ENCODE measurements at regions not wholly inside any gene's neighbourhood (a gene's known extent, or its start where the extent isn't known, plus 50 kb on each side); places are given as distances from the start of the nearest gene placed in this dataset.

GRCh38 chrX:14359727-14360126, 169.6 kb upstream of the GLRA2 start:
- ChIA-PET CTCF (no interaction called here), POLR2A (no interaction called here)
- no peak for TF ChIP-seq CTCF (IDR thresholded peaks at IDR 0.05)
- H3K27ac ChIP-seq (ENCODE audit: low read depth in 1 of 2, low read length in 2 of 2), result no peak overlapping the region
- no peak overlapping the region for H3K4me3 Mint-ChIP-seq
- no peaks in the 10 kb centered on the region for H3K36me3 Mint-ChIP-seq (ENCODE audit: low read depth)
- H3K4me1 Mint-ChIP-seq (ENCODE audit: low read depth), result no peaks in the 10 kb centered on the region
- H3K9me3 ChIP-seq (ENCODE audit: control insufficient read depth in 1 of 2, insufficient read depth in 1 of 2, low read length in 2 of 2), result no peaks in the 10 kb centered on the region
- H3K9me3 Mint-ChIP-seq, result no peaks in the 10 kb centered on the region
- no peak overlapping the region for H3K4me3 ChIP-seq (ENCODE audit: low read length)
- no peaks in the 10 kb centered on the region for H3K27me3 ChIP-seq (ENCODE audit: control insufficient read depth in 1 of 2, insufficient read depth in 2 of 2, low read length in 2 of 2)
- H3K4me1 ChIP-seq (ENCODE audit: insufficient read depth, low read length), result no peaks in the 10 kb centered on the region
- DNase-seq (no peak), ATAC-seq (ENCODE audit: poor library complexity) (no peak)
- H3K27ac Mint-ChIP-seq, result no peak overlapping the region
- H3K36me3 ChIP-seq (ENCODE audit: insufficient read depth, low read length), result no peaks in the 10 kb centered on the region
- intact Hi-C loops (cut with DNase I, micrococcal nuclease), result no loop called here
- H3K27me3 Mint-ChIP-seq, result peaks cover 4% of the 10 kb centered on the region

GRCh38 chrX:14359316-14359715, 170.0 kb upstream of the GLRA2 start:
- Histone ChIP-seq H3K9me3 (ENCODE audit: control insufficient read depth in 1 of 2, insufficient read depth in 1 of 2, low read length in 2 of 2) (no peaks in the 10 kb centered on the region), H3K27me3 (ENCODE audit: control insufficient read depth in 1 of 2, insufficient read depth in 2 of 2, low read length in 2 of 2) (no peaks in the 10 kb centered on the region), H3K4me3 (ENCODE audit: low read length) (no peak overlapping the region), H3K27ac (ENCODE audit: low read depth in 1 of 2, low read length in 2 of 2) (no peak overlapping the region), H3K36me3 (ENCODE audit: insufficient read depth, low read length) (no peaks in the 10 kb centered on the region), H3K4me1 (ENCODE audit: insufficient read depth, low read length) (no peaks in the 10 kb centered on the region)
- ChIA-PET POLR2A (no interaction called here), CTCF (no interaction called here)
- Mint-ChIP-seq H3K4me3 (no peak overlapping the region), H3K27ac (no peak overlapping the region), H3K36me3 (ENCODE audit: low read depth) (no peaks in the 10 kb centered on the region), H3K27me3 (peaks cover 4% of the 10 kb centered on the region), H3K9me3 (no peaks in the 10 kb centered on the region), H3K4me1 (ENCODE audit: low read depth) (no peaks in the 10 kb centered on the region)
- ATAC-seq (ENCODE audit: poor library complexity) (no peak), DNase-seq (no peak)
- intact Hi-C loops (cut with DNase I, micrococcal nuclease), result no loop called here
- TF ChIP-seq CTCF (IDR thresholded peaks at IDR 0.05), result no peak

GRCh38 chrX:14357314-14357713, 172.0 kb upstream of the GLRA2 start:
- H3K27ac Mint-ChIP-seq, result no peak overlapping the region
- no peak for DNase-seq
- POLR2A ChIA-PET, result no interaction called here
- ATAC-seq (ENCODE audit: poor library complexity), result no peak
- Histone ChIP-seq H3K9me3 (ENCODE audit: control insufficient read depth in 1 of 2, insufficient read depth in 1 of 2, low read length in 2 of 2) (no peaks in the 10 kb centered on the region), H3K27me3 (ENCODE audit: control insufficient read depth in 1 of 2, insufficient read depth in 2 of 2, low read length in 2 of 2) (no peaks in the 10 kb centered on the region), H3K4me3 (ENCODE audit: low read length) (no peak overlapping the region), H3K4me1 (ENCODE audit: insufficient read depth, low read length) (no peaks in the 10 kb centered on the region), H3K36me3 (ENCODE audit: insufficient read depth, low read length) (no peaks in the 10 kb centered on the region), H3K27ac (ENCODE audit: low read depth in 1 of 2, low read length in 2 of 2) (no peak overlapping the region)
- intact Hi-C loops (cut with DNase I, micrococcal nuclease), result no loop called here
- no peaks in the 10 kb centered on the region for H3K4me1 Mint-ChIP-seq (ENCODE audit: low read depth)
- no peak overlapping the region for H3K4me3 Mint-ChIP-seq
- H3K9me3 Mint-ChIP-seq, result no peaks in the 10 kb centered on the region
- CTCF ChIA-PET, result no interaction called here
- TF ChIP-seq CTCF (IDR thresholded peaks at IDR 0.05), result no peak
- no peaks in the 10 kb centered on the region for H3K36me3 Mint-ChIP-seq (ENCODE audit: low read depth)
- H3K27me3 Mint-ChIP-seq, result no peaks in the 10 kb centered on the region

All from CD4-positive, alpha-beta T cell (primary cell).